ENCODE measurements at regions not wholly inside any gene's neighbourhood (a gene's known extent, or its start where the extent isn't known, plus 50 kb on each side); places are given as distances from the start of the nearest gene placed in this dataset.

- no peak overlapping the region for H3K4me3 ChIP-seq (ENCODE audit: low read depth in 1 of 2, low read length in 1 of 2)
- H3K27me3 ChIP-seq: no peaks in the 10 kb centered on the region
- H3K4me1 ChIP-seq (ENCODE audit: control insufficient read depth in 1 of 2, insufficient read depth in 1 of 2, low read depth in 1 of 2, low read length in 1 of 2): no peaks in the 10 kb centered on the region
- TF ChIP-seq CTCF (IDR thresholded peaks at IDR 0.05): no peak
- no peaks in the 10 kb centered on the region for H3K36me3 ChIP-seq
- H3K27ac ChIP-seq: no peak overlapping the region
- no peaks in the 10 kb centered on the region for H3K9me3 ChIP-seq
Measured at GRCh38 chr3:106030627-106030963, 161.8 kb upstream of the CBLB start.

GRCh38 chr3:106032479-106032878 lies 163.7 kb upstream of the CBLB start:
- H3K9me3 ChIP-seq: no peaks in the 10 kb centered on the region

GRCh38 chr3:106033654-106034053 lies 164.8 kb upstream of the CBLB start:
- Histone ChIP-seq H3K36me3 (no peaks in the 10 kb centered on the region), H3K27me3 (no peaks in the 10 kb centered on the region), H3K4me3 (ENCODE audit: low read depth in 1 of 2, low read length in 1 of 2) (no peak overlapping the region), H3K4me1 (ENCODE audit: control insufficient read depth in 1 of 2, insufficient read depth in 1 of 2, low read depth in 1 of 2, low read length in 1 of 2) (no peaks in the 10 kb centered on the region), H3K27ac (no peak overlapping the region), H3K9me3 (no peaks in the 10 kb centered on the region)
- TF ChIP-seq CTCF (IDR thresholded peaks at IDR 0.05): no peak

More at GRCh38 chr3:106032479-106032878, 163.7 kb upstream of the CBLB start:
- Histone ChIP-seq H3K36me3 (no peaks in the 10 kb centered on the region), H3K4me1 (ENCODE audit: control insufficient read depth in 1 of 2, insufficient read depth in 1 of 2, low read depth in 1 of 2, low read length in 1 of 2) (no peaks in the 10 kb centered on the region), H3K27me3 (no peaks in the 10 kb centered on the region), H3K4me3 (ENCODE audit: low read depth in 1 of 2, low read length in 1 of 2) (no peak overlapping the region), H3K27ac (no peak overlapping the region)
- no peak for TF ChIP-seq CTCF (IDR thresholded peaks at IDR 0.05)

GRCh38 chr3:106034313-106034712 lies 165.5 kb upstream of the CBLB start:
- H3K27me3 ChIP-seq: no peaks in the 10 kb centered on the region
- no peaks in the 10 kb centered on the region for H3K9me3 ChIP-seq
- TF ChIP-seq CTCF (IDR thresholded peaks at IDR 0.05): no peak
- no peaks in the 10 kb centered on the region for H3K36me3 ChIP-seq
- H3K27ac ChIP-seq: no peak overlapping the region
- no peaks in the 10 kb centered on the region for H3K4me1 ChIP-seq (ENCODE audit: control insufficient read depth in 1 of 2, insufficient read depth in 1 of 2, low read depth in 1 of 2, low read length in 1 of 2)
- no peak overlapping the region for H3K4me3 ChIP-seq (ENCODE audit: low read depth in 1 of 2, low read length in 1 of 2)

- Histone ChIP-seq H3K4me3 (ENCODE audit: low read depth in 1 of 2, low read length in 1 of 2) (no peak overlapping the region), H3K9me3 (no peaks in the 10 kb centered on the region), H3K36me3 (no peaks in the 10 kb centered on the region), H3K27ac (no peak overlapping the region), H3K27me3 (no peaks in the 10 kb centered on the region), H3K4me1 (ENCODE audit: control insufficient read depth in 1 of 2, insufficient read depth in 1 of 2, low read depth in 1 of 2, low read length in 1 of 2) (no peaks in the 10 kb centered on the region)
- no peak for TF ChIP-seq CTCF (IDR thresholded peaks at IDR 0.05)
Measured at GRCh38 chr3:106035619-106036018, 166.8 kb upstream of the CBLB start.

GRCh38 chr3:106036696-106037095 lies 167.9 kb upstream of the CBLB start:
- no peak overlapping the region for H3K4me3 ChIP-seq (ENCODE audit: low read depth in 1 of 2, low read length in 1 of 2)
- no peaks in the 10 kb centered on the region for H3K36me3 ChIP-seq
- TF ChIP-seq CTCF (IDR thresholded peaks at IDR 0.05): no peak
- H3K27ac ChIP-seq: no peak overlapping the region
- H3K9me3 ChIP-seq: no peaks in the 10 kb centered on the region
- H3K27me3 ChIP-seq: no peaks in the 10 kb centered on the region
- H3K4me1 ChIP-seq (ENCODE audit: control insufficient read depth in 1 of 2, insufficient read depth in 1 of 2, low read depth in 1 of 2, low read length in 1 of 2): no peaks in the 10 kb centered on the region

All from neutrophil (primary cell).